Natural killer cell (primary cell): ENCODE measurements at regions not wholly inside any gene's neighbourhood (a gene's known extent, or its start where the extent isn't known, plus 50 kb on each side); places are given as distances from the start of the nearest gene placed in this dataset.

ENCODE experiments used
- ATAC-seq, 3 donors: fragments of 150-1000 bp in 2 of 3; fragments of 200-7000 bp in 1 of 3; cut with Tn5 transposase; 1 replicate in 1 of 3; 2 replicates in 2 of 3; pipeline ENCODE4 v1.10.0; 2021; ENCODE audit warnings: mild to moderate bottlenecking in 2 of 3, moderate library complexity in 2 of 3
- DNase-seq, 2 donors: peaks; one replicate each; pipeline versions ENCODE4 v3.0.0 to v3.0.0-alpha.2; 2013 to 2021; ENCODE audit warnings: mixed read lengths in 1 of 2
- H3K27ac ChIP-seq: one replicate; pipeline ENCODE4 v1.5.1; 2013; ENCODE audit warnings: mild to moderate bottlenecking, low read length
- H3K27me3 ChIP-seq: one replicate; pipeline ENCODE4 v1.6.1; 2013; ENCODE audit warnings: low read length; ENCODE audit not compliant: control insufficient read depth, insufficient read depth
- H3K36me3 ChIP-seq: one replicate; pipeline ENCODE4 v1.6.1; 2013; ENCODE audit warnings: low read length; ENCODE audit not compliant: control insufficient read depth, insufficient read depth
- H3K4me1 ChIP-seq: one replicate; pipeline ENCODE4 v1.6.1; 2013; ENCODE audit warnings: low read length; ENCODE audit not compliant: control insufficient read depth, insufficient read depth
- H3K4me3 ChIP-seq: one replicate; pipeline ENCODE4 v1.5.1; 2013; ENCODE audit warnings: low read length
- H3K9me3 ChIP-seq: one replicate; pipeline ENCODE4 v1.6.1; 2013; ENCODE audit warnings: low read length; ENCODE audit not compliant: control insufficient read depth, insufficient read depth
- H3K27ac Mint-ChIP-seq, 2 donors: one replicate each; pipeline ENCODE4 v1.8.0; 2022; ENCODE audit warnings: mild to moderate bottlenecking in 2 of 2, mixed read lengths in 2 of 2, moderate library complexity in 1 of 2
- H3K27me3 Mint-ChIP-seq, 2 donors: one replicate each; pipeline ENCODE4 v1.8.0; 2022; ENCODE audit warnings: low read depth in 2 of 2, mixed read lengths in 2 of 2
- H3K36me3 Mint-ChIP-seq: one replicate; pipeline ENCODE4 v1.8.0; 2022; ENCODE audit warnings: mixed read lengths
- H3K4me1 Mint-ChIP-seq, 2 donors: one replicate each; pipeline ENCODE4 v1.8.0; 2022; ENCODE audit warnings: mixed read lengths in 2 of 2
- H3K4me3 Mint-ChIP-seq: one replicate; pipeline ENCODE4 v1.8.0; 2022; ENCODE audit warnings: mild to moderate bottlenecking, moderate library complexity, mixed read lengths
- H3K9me3 Mint-ChIP-seq, 2 donors: one replicate each; pipeline ENCODE4 v1.8.0; 2022; ENCODE audit warnings: mixed read lengths in 2 of 2
- WGBS: methylation state at CpG from one replicate; pipeline ENCODE4 v1.1.7; 2013; ENCODE audit warnings: missing lambda C conversion rate; ENCODE audit not compliant: insufficient coverage; 5-methylcytosine and 5-hydroxymethylcytosine counted together
- intact Hi-C: fragments of 100-400 bp; cut with micrococcal nuclease; formaldehyde crosslinking; loops from one replicate; pipeline ENCODE4 v1.14.2; 2022
- TF ChIP-seq, protein P1 (sequence below): fragments of 200-600 bp; IDR thresholded peaks from one replicate; pipeline ENCODE4 v1.8.0; 2022; ENCODE audit warnings: antibody characterized with exemption

- no peaks in the 10 kb centered on the region for H3K9me3 Mint-ChIP-seq
- 93% methylated on average over 5 of the region's 5 CpGs for WGBS
- DNase-seq, result no peak
- H3K27me3 ChIP-seq, result no peaks in the 10 kb centered on the region
- no peaks in the 10 kb centered on the region for H3K9me3 ChIP-seq
- no peaks in the 10 kb centered on the region for H3K27me3 Mint-ChIP-seq
- no peaks in the 10 kb centered on the region for H3K4me1 ChIP-seq
- H3K27ac ChIP-seq, result no peak overlapping the region
- TF ChIP-seq, protein P1, sequence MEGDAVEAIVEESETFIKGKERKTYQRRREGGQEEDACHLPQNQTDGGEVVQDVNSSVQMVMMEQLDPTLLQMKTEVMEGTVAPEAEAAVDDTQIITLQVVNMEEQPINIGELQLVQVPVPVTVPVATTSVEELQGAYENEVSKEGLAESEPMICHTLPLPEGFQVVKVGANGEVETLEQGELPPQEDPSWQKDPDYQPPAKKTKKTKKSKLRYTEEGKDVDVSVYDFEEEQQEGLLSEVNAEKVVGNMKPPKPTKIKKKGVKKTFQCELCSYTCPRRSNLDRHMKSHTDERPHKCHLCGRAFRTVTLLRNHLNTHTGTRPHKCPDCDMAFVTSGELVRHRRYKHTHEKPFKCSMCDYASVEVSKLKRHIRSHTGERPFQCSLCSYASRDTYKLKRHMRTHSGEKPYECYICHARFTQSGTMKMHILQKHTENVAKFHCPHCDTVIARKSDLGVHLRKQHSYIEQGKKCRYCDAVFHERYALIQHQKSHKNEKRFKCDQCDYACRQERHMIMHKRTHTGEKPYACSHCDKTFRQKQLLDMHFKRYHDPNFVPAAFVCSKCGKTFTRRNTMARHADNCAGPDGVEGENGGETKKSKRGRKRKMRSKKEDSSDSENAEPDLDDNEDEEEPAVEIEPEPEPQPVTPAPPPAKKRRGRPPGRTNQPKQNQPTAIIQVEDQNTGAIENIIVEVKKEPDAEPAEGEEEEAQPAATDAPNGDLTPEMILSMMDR, result no peak
- ATAC-seq, result no peak
- no peak overlapping the region for H3K4me3 Mint-ChIP-seq
- H3K4me1 Mint-ChIP-seq, result peaks cover 10 to 21% of the 10 kb centered on the region in 2 donors
- H3K27ac Mint-ChIP-seq, result no peak overlapping the region
- H3K36me3 ChIP-seq, result no peaks in the 10 kb centered on the region
- intact Hi-C loops, result no loop called here
- H3K4me3 ChIP-seq, result no peak overlapping the region
- H3K36me3 Mint-ChIP-seq, result no peaks in the 10 kb centered on the region
Measured at GRCh38 chr14:89660166-89660565, 243.1 kb upstream of the FOXN3 start.

- Histone ChIP-seq H3K36me3 (no peaks in the 10 kb centered on the region), H3K27me3 (no peaks in the 10 kb centered on the region), H3K27ac (no peak overlapping the region), H3K4me3 (no peak overlapping the region), H3K9me3 (no peaks in the 10 kb centered on the region), H3K4me1 (no peaks in the 10 kb centered on the region)
- TF ChIP-seq, protein P1, result no peak
- peaks cover 10 to 21% of the 10 kb centered on the region in 2 donors for H3K4me1 Mint-ChIP-seq
- intact Hi-C loops, result no loop called here
- no peaks in the 10 kb centered on the region for H3K27me3 Mint-ChIP-seq
- no peak overlapping the region for H3K4me3 Mint-ChIP-seq
- H3K36me3 Mint-ChIP-seq, result no peaks in the 10 kb centered on the region
- no peaks in the 10 kb centered on the region for H3K9me3 Mint-ChIP-seq
- no peak for DNase-seq
- whole genome bisulfite sequencing, result 79% methylated on average over 6 of the region's 7 CpGs
- no peak overlapping the region for H3K27ac Mint-ChIP-seq
- peak in 1 of 3 donors; percentile 24 for ATAC-seq
Measured at GRCh38 chr14:89658977-89659670, 242.1 kb upstream of the FOXN3 start.

DNA sequence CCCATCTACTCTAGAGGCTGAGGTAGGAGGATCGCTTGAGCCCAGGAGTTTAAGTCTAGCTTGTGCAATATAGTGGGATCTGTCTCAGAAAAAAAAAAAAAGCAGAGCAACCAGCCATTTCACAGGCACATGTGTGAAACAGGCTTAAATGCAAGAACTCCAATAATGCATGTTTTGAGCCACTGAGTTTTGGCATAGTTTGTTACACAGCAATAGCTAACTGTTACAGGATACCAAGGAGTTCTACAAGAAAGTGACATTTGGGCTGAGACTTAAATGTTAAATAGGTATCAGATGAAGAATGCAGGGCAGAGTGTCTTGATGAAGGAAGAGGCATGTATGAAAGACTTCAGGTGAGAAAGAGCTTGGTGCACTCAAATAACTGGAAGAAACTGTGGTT lies 240.0 kb upstream of the FOXN3 start:
- intact Hi-C loops, result no loop called here

More for the DNA sequence above, 240.0 kb upstream of the FOXN3 start:
- DNase-seq (no peak), ATAC-seq (no peak)
- 100% methylated on average over 1 of the region's 1 CpG for WGBS
- Histone ChIP-seq H3K9me3 (no peaks in the 10 kb centered on the region), H3K27ac (no peak overlapping the region), H3K27me3 (no peaks in the 10 kb centered on the region), H3K4me3 (no peak overlapping the region), H3K4me1 (no peaks in the 10 kb centered on the region), H3K36me3 (no peaks in the 10 kb centered on the region)
- Mint-ChIP-seq H3K27me3 (no peaks in the 10 kb centered on the region), H3K36me3 (no peaks in the 10 kb centered on the region), H3K27ac (no peak overlapping the region), H3K4me3 (no peak overlapping the region), H3K4me1 (peaks cover 10 to 21% of the 10 kb centered on the region in 2 donors), H3K9me3 (no peaks in the 10 kb centered on the region)
- TF ChIP-seq, protein P1, result no peak
